Endothelial cell of umbilical vein (primary cell): ENCODE measurements at regions not wholly inside any gene's neighbourhood (a gene's known extent, or its start where the extent isn't known, plus 50 kb on each side); places are given as distances from the start of the nearest gene placed in this dataset.

Experiments used
- EZH2 ChIP-seq: IDR thresholded peaks from 2 replicates; pipeline ENCODE4 v1.6.1; 2012; ENCODE audit warnings: borderline replicate concordance, low read depth, mild to moderate bottlenecking, moderate library complexity, low read length, inconsistent platforms; ENCODE audit not compliant: severe bottlenecking
- FOS ChIP-seq: IDR thresholded peaks from 2 replicates; pipeline ENCODE4 v1.6.1; 2011; ENCODE audit warnings: mild to moderate bottlenecking, low read length, moderate library complexity, borderline replicate concordance; ENCODE audit not compliant: insufficient read depth
- JUN ChIP-seq: IDR thresholded peaks from 2 replicates; pipeline ENCODE4 v1.6.1; 2011; ENCODE audit warnings: borderline replicate concordance, low read depth; ENCODE audit not compliant: insufficient read length, insufficient read depth
- MYC ChIP-seq: IDR thresholded peaks from one replicate; pipeline ENCODE4 v1.6.1; 2011; ENCODE audit warnings: mild to moderate bottlenecking, low read depth, low read length
- POLR2A ChIP-seq: IDR thresholded peaks from 2 replicates; pipeline ENCODE4 v1.6.1; 2012; ENCODE audit warnings: low read depth, mild to moderate bottlenecking, control low read depth, low read length
- POLR2AphosphoS5 ChIP-seq: IDR thresholded peaks from 2 replicates; pipeline ENCODE4 v1.6.1; 2012; ENCODE audit warnings: low read depth, mild to moderate bottlenecking, control low read depth, low read length, moderate library complexity; ENCODE audit not compliant: insufficient read depth
- TF ChIP-seq, protein P1 (sequence below), 2 donors: IDR thresholded peaks; 1 replicate in 1 of 2; 2 replicates in 1 of 2; pipeline ENCODE4 v1.5.1; 2011; ENCODE audit warnings: low read length in 2 of 2, mild to moderate bottlenecking in 2 of 2, moderate library complexity in 2 of 2, control low read depth in 1 of 2, inconsistent platforms in 1 of 2, low read depth in 1 of 2; ENCODE audit not compliant: insufficient read depth in 1 of 2; ENCODE audit errors: extremely low read depth in 1 of 2

DNA sequence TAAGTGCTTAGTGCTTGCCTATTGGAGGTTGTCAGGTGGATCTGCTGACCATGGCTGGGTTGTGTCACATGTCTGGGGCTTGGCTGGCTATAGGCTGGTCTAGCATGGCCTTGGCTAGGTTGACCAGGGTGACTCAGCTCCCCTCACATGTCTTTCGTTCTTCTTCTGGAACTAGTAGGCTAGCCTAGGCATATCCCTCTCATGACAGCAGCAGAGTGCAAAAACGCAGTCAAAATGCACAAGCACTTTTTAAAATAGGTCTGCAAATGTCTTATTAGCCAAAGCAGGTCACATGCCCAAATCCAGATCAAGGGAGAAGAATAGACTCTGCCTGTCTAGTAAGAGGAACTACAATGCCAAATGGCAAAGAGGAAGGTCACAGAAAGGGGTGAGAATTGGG lies 179.7 kb upstream of the ACVR2A start:
- TF ChIP-seq, protein P1, sequence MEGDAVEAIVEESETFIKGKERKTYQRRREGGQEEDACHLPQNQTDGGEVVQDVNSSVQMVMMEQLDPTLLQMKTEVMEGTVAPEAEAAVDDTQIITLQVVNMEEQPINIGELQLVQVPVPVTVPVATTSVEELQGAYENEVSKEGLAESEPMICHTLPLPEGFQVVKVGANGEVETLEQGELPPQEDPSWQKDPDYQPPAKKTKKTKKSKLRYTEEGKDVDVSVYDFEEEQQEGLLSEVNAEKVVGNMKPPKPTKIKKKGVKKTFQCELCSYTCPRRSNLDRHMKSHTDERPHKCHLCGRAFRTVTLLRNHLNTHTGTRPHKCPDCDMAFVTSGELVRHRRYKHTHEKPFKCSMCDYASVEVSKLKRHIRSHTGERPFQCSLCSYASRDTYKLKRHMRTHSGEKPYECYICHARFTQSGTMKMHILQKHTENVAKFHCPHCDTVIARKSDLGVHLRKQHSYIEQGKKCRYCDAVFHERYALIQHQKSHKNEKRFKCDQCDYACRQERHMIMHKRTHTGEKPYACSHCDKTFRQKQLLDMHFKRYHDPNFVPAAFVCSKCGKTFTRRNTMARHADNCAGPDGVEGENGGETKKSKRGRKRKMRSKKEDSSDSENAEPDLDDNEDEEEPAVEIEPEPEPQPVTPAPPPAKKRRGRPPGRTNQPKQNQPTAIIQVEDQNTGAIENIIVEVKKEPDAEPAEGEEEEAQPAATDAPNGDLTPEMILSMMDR (IDR thresholded peaks at IDR 0.05; ENCODE audit: extremely low read depth in 1 of 2, insufficient read depth in 1 of 2, low read depth in 1 of 2, low read length in 2 of 2): no peak
- TF ChIP-seq MYC: no peak
- no peak for TF ChIP-seq POLR2AphosphoS5
- TF ChIP-seq POLR2A: no peak
- TF ChIP-seq JUN: no peak
- no peak for TF ChIP-seq FOS
- TF ChIP-seq EZH2: no peak
